Mesenchymal stem cell (in vitro differentiated cells and primary cell): ENCODE measurements at regions not wholly inside any gene's neighbourhood (a gene's known extent, or its start where the extent isn't known, plus 50 kb on each side); places are given as distances from the start of the nearest gene placed in this dataset.

Source experiments
- DNase-seq: peaks from one replicate; pipeline ENCODE4 v3.0.0-alpha.2; 2013
- H2AFZ ChIP-seq: one replicate; pipeline ENCODE4 v1.6.1; 2013; ENCODE audit warnings: low read depth, mild to moderate bottlenecking, control low read depth, inconsistent platforms, low read length, moderate library complexity
- H2AK5ac ChIP-seq: 2 replicates; pipeline ENCODE4 v1.6.1; 2013; ENCODE audit warnings: low read length, moderate library complexity, mild to moderate bottlenecking, inconsistent platforms; ENCODE audit not compliant: severe bottlenecking
- H2BK120ac ChIP-seq: one replicate; pipeline ENCODE4 v1.6.1; 2013; ENCODE audit warnings: low read depth, mild to moderate bottlenecking, inconsistent platforms, low read length, moderate library complexity
- H2BK12ac ChIP-seq, 2 experiments: one replicate each; pipeline ENCODE4 v1.6.1; 2013; ENCODE audit warnings: inconsistent platforms in 2 of 2, low read length in 2 of 2, mild to moderate bottlenecking in 2 of 2, moderate library complexity in 2 of 2, control low read depth in 1 of 2
- H2BK15ac ChIP-seq: one replicate; pipeline ENCODE4 v1.6.1; 2013; ENCODE audit warnings: mild to moderate bottlenecking, low read depth, inconsistent platforms; ENCODE audit not compliant: poor library complexity, severe bottlenecking
- H2BK5ac ChIP-seq: 2 replicates; pipeline ENCODE4 v1.6.1; 2013; ENCODE audit warnings: low read depth, mild to moderate bottlenecking, low read length, control low read depth, inconsistent platforms; ENCODE audit not compliant: poor library complexity, severe bottlenecking
- H3K14ac ChIP-seq, 2 experiments: one replicate each; pipeline ENCODE4 v1.6.1; 2013; ENCODE audit warnings: inconsistent platforms in 2 of 2, low read length in 2 of 2, control low read depth in 1 of 2, mild to moderate bottlenecking in 1 of 2, moderate library complexity in 1 of 2
- H3K18ac ChIP-seq, 2 experiments: one replicate each; pipeline ENCODE4 v1.6.1; 2013; ENCODE audit warnings: inconsistent platforms in 2 of 2, low read length in 2 of 2, control low read depth in 1 of 2, low read depth in 1 of 2, mild to moderate bottlenecking in 1 of 2
- H3K23ac ChIP-seq, 2 experiments: one replicate each; pipeline ENCODE4 v1.6.1; 2013; ENCODE audit warnings: inconsistent platforms in 2 of 2, low read length in 2 of 2, mild to moderate bottlenecking in 2 of 2, moderate library complexity in 2 of 2, control low read depth in 1 of 2
- H3K27ac ChIP-seq: 2 replicates; pipeline ENCODE4 v1.5.1; 2013; ENCODE audit warnings: mild to moderate bottlenecking, moderate library complexity, low read length, control low read depth, inconsistent platforms; ENCODE audit not compliant: poor library complexity, severe bottlenecking
- H3K27me3 ChIP-seq, 2 experiments: 2 replicates each; pipeline versions ENCODE4 v1.6.1 to v1.7.0; 2013; ENCODE audit warnings: low read length in 2 of 2, mild to moderate bottlenecking in 2 of 2, moderate library complexity in 2 of 2, control low read depth in 1 of 2, inconsistent platforms in 1 of 2; ENCODE audit not compliant: control insufficient read depth in 1 of 2, insufficient read depth in 1 of 2
- H3K36me3 ChIP-seq, 2 experiments: 2 replicates each; pipeline versions ENCODE4 v1.6.1 to v1.7.0; 2013; ENCODE audit warnings: low read length in 2 of 2, control low read depth in 1 of 2, inconsistent platforms in 1 of 2, low read depth in 1 of 2, mild to moderate bottlenecking in 1 of 2; ENCODE audit not compliant: insufficient read depth in 2 of 2, control insufficient read depth in 1 of 2
- H3K4ac ChIP-seq, 2 experiments: one replicate each; pipeline ENCODE4 v1.6.1; 2013; ENCODE audit warnings: inconsistent platforms in 2 of 2, low read length in 2 of 2, mild to moderate bottlenecking in 2 of 2, moderate library complexity in 2 of 2, control low read depth in 1 of 2, low read depth in 1 of 2
- H3K4me1 ChIP-seq: 2 replicates; pipeline ENCODE4 v1.6.1; 2013; ENCODE audit warnings: low read depth, low read length, control low read depth; ENCODE audit not compliant: control insufficient read depth, insufficient read depth
- H3K4me2 ChIP-seq: 2 replicates; pipeline ENCODE4 v1.6.1; 2013; ENCODE audit warnings: low read length, mild to moderate bottlenecking, inconsistent platforms; ENCODE audit not compliant: poor library complexity, severe bottlenecking
- H3K4me3 ChIP-seq, 2 experiments: 2 replicates each; pipeline versions ENCODE4 v1.5.1 to v1.7.0; 2013; ENCODE audit warnings: low read length in 2 of 2, mild to moderate bottlenecking in 2 of 2, control low read depth in 1 of 2, low read depth in 1 of 2; ENCODE audit not compliant: insufficient read depth in 1 of 2
- H3K79me1 ChIP-seq: replicated peaks from 2 replicates; pipeline ENCODE4 v1.6.1; 2013; ENCODE audit warnings: mild to moderate bottlenecking, control low read depth, low read length, inconsistent platforms; ENCODE audit not compliant: poor library complexity, severe bottlenecking
- H3K9ac ChIP-seq: 2 replicates; pipeline ENCODE4 v1.7.0; 2013; ENCODE audit warnings: mild to moderate bottlenecking, low read length, moderate library complexity
- H3K9me3 ChIP-seq: 2 replicates; pipeline ENCODE4 v1.7.0; 2013; ENCODE audit warnings: mild to moderate bottlenecking, low read length; ENCODE audit not compliant: control insufficient read depth
- H4K8ac ChIP-seq: one replicate; pipeline ENCODE4 v1.6.1; 2013; ENCODE audit warnings: inconsistent platforms, mild to moderate bottlenecking, low read length, moderate library complexity
- H4K91ac ChIP-seq: one replicate; pipeline ENCODE4 v1.6.1; 2013; ENCODE audit warnings: mild to moderate bottlenecking, low read length, inconsistent platforms
- WGBS: methylation state at CpG from one replicate; pipeline ENCODE4 v1.1.7; 2013; ENCODE audit warnings: mixed read lengths; 5-methylcytosine and 5-hydroxymethylcytosine counted together

DNA sequence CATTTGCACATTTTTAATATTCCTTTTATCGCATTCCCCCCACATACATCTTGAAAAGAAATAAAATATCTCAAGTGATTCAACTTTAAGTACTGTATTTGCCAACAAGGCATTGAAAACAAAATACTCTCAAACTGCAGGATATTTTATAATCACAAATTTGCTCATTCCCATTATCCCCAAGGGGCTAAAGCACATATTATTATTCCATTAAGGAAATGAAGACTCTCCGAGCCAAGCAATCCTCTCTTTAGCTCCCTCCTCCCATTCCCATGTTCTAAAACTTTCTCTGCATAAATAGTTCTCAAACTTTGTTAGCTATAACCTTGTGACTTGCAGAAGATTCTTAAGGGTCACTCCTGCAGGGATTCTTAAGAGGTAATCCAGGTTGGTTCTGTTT is 436.8 kb downstream of the KCNJ2 start:
- Histone ChIP-seq H3K4ac (no peak overlapping the region), H2BK120ac (no peak overlapping the region), H4K91ac (no peak overlapping the region), H3K18ac (no peak overlapping the region), H2BK5ac (no peak overlapping the region), H2BK12ac (no peak overlapping the region), H4K8ac (no peak overlapping the region), H3K14ac (no peak overlapping the region), H3K27ac (no peak overlapping the region), H2AK5ac (no peak overlapping the region), H3K79me1 (no peaks in the 10 kb centered on the region), H3K4me2 (no peak overlapping the region), H3K9me3 (no peaks in the 10 kb centered on the region), H3K4me1 (no peaks in the 10 kb centered on the region), H3K23ac (no peak overlapping the region), H2BK15ac (no peak overlapping the region), H2AFZ (no peak overlapping the region), H3K4me3 (no peak overlapping the region), H3K9ac (no peak overlapping the region), H3K27me3 (no peaks in the 10 kb centered on the region), H3K36me3 (no peaks in the 10 kb centered on the region)
- no peak for DNase-seq
- 100% methylated on average over 2 of the region's 2 CpGs for whole genome bisulfite sequencing

DNA sequence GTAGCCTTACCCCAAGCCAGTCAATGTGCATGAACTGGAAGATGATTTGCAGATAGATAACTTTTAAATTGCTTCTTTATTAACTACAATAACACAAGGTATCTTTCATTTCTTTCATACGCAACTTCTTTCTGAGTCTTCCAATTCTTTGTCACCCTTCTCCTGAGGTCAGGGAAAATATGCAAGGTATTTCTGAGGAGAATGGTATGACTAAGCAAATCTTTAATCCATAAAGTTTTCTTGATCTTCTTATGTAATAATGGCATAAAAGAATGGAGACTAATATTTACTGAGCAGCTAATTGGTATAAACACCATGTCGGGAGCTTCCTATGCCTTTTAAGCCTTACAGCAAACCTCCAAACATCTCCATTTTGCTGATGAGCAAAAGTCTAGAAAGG is 438.9 kb downstream of the KCNJ2 start:
- Histone ChIP-seq H2BK15ac (no peak overlapping the region), H2BK120ac (no peak overlapping the region)
- WGBS, result no CpG with 5 or more reads among the region's 2 CpGs

DNA sequence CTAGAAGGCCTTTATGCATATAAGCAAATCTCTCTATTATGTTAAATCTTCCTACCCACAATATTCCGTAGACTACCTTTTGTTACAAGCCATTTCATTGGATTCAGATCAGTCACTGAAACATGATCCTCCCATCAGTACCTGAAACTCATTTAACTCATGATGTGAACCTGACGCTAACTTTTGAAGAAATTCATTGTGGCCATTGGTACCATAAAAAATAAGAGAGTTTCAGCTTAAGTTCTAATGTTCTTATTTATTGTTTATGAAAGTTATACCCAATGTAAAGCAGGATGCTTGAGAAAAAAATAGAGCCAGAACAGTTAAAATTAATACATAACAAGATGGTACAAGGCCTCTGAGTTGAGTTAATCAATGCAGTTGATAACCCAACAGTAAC is 439.6 kb downstream of the KCNJ2 start:
- Histone ChIP-seq H3K79me1 (no peaks in the 10 kb centered on the region), H3K9ac (no peak overlapping the region), H3K14ac (no peak overlapping the region), H2BK5ac (no peak overlapping the region), H2BK15ac (no peak overlapping the region), H3K4me1 (no peaks in the 10 kb centered on the region), H3K27ac (no peak overlapping the region), H2BK120ac (no peak overlapping the region), H2AK5ac (no peak overlapping the region), H3K27me3 (no peaks in the 10 kb centered on the region), H3K4me3 (no peak overlapping the region), H2AFZ (no peak overlapping the region), H3K18ac (no peak overlapping the region), H4K8ac (no peak overlapping the region), H3K9me3 (no peaks in the 10 kb centered on the region), H4K91ac (no peak overlapping the region), H2BK12ac (no peak overlapping the region), H3K36me3 (no peaks in the 10 kb centered on the region), H3K4me2 (no peak overlapping the region), H3K4ac (no peak overlapping the region), H3K23ac (no peak overlapping the region)
- WGBS, result 96% methylated on average over 1 of the region's 2 CpGs
- no peak for DNase-seq

More for the DNA sequence above, 438.9 kb downstream of the KCNJ2 start:
- Histone ChIP-seq H3K27me3 (no peaks in the 10 kb centered on the region), H3K9me3 (no peaks in the 10 kb centered on the region), H3K4ac (no peak overlapping the region), H3K14ac (no peak overlapping the region), H3K18ac (no peak overlapping the region), H3K4me1 (no peaks in the 10 kb centered on the region), H3K4me2 (no peak overlapping the region), H3K9ac (no peak overlapping the region), H4K8ac (no peak overlapping the region), H2BK5ac (no peak overlapping the region), H4K91ac (no peak overlapping the region), H3K4me3 (no peak overlapping the region), H2AK5ac (no peak overlapping the region), H2AFZ (no peak overlapping the region), H3K79me1 (no peaks in the 10 kb centered on the region), H2BK12ac (no peak overlapping the region), H3K23ac (no peak overlapping the region), H3K27ac (no peak overlapping the region), H3K36me3 (no peaks in the 10 kb centered on the region)
- DNase-seq, result no peak

DNA sequence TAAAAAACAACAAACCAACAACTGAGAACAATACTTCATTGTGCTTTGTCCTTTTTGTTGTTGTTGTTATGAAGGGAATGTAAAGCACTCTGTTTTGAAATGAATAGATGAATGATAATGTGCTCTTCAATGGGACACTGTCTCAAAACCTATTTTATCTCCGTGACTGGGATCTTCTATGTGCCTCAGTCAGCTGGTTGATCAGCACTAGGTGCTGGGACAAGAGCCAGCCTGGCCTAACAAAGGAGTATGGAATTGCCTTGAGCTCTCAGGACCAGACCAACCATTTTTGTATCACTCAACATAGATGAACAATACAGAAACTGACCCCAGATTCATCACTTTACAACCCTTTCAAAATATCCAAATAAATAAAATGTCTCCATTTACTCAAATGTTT is 440.2 kb downstream of the KCNJ2 start:
- no peaks in the 10 kb centered on the region for H3K9me3 ChIP-seq
- H2AK5ac ChIP-seq, result peak overlapping the region; percentile 61
- H2BK12ac ChIP-seq, result no peak overlapping the region
- no peak overlapping the region for H3K23ac ChIP-seq
- H4K8ac ChIP-seq, result no peak overlapping the region
- H2BK15ac ChIP-seq, result no peak overlapping the region
- H3K4ac ChIP-seq, result no peak overlapping the region
- DNase-seq, result no peak
- no peaks in the 10 kb centered on the region for H3K79me1 ChIP-seq
- no peak overlapping the region for H3K9ac ChIP-seq
- no peak overlapping the region for H2AFZ ChIP-seq
- no peaks in the 10 kb centered on the region for H3K36me3 ChIP-seq
- H3K18ac ChIP-seq, result no peak overlapping the region
- no peak overlapping the region for H3K14ac ChIP-seq
- H3K27ac ChIP-seq, result no peak overlapping the region
- no peak overlapping the region for H2BK120ac ChIP-seq
- 100% methylated on average over 1 of the region's 1 CpG for WGBS
- H3K27me3 ChIP-seq, result no peaks in the 10 kb centered on the region
- no peaks in the 10 kb centered on the region for H3K4me1 ChIP-seq
- no peak overlapping the region for H3K4me2 ChIP-seq
- H3K4me3 ChIP-seq, result no peak overlapping the region
- no peak overlapping the region for H4K91ac ChIP-seq
- H2BK5ac ChIP-seq, result no peak overlapping the region
